ENCODE measurements at regions not wholly inside any gene's neighbourhood (a gene's known extent, or its start where the extent isn't known, plus 50 kb on each side); places are given as distances from the start of the nearest gene placed in this dataset.

DNA sequence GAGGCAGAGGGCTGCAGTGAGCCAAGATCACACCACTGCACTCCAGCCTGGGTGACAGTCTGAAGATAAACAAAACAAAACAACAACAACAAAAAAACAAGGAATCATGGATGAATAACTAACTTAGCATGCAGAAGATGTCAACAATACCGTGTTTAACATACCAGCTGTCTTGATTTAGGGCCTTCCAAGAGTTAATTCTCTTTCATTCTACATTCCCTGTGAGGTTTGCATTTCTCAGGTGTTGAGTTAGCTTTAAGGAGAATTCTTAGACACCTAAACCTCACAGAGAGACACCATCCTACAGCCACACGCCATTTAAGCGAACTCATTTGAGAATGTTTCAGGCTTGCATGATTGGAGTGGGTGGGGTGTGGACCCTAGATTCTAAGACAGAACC is 363.1 kb upstream of the RUNX1 start:
- dilution Hi-C loops (cut with MboI; ENCODE audit: extremely low pct_ligation_motif_present, low sequenced_read_pairs) (no loop called here), intact Hi-C loops (cut with micrococcal nuclease) (no loop called here)
- BruUV-seq (replicated peaks), result no TSS peak
- Histone ChIP-seq H4K20me1 (replicated peaks; ENCODE audit: control insufficient read depth, extremely low read depth, insufficient read depth, low read length) (no peaks in the 10 kb centered on the region), H3K9me1 (replicated peaks; ENCODE audit: control insufficient read depth, extremely low read depth, insufficient read depth, low read length) (no peaks in the 10 kb centered on the region), H3K27ac (ENCODE audit: insufficient read depth, low read depth, low read length) (no peak overlapping the region), H3K36me3 (ENCODE audit: control insufficient read depth in 2 of 2, extremely low read depth in 1 of 2, insufficient read depth in 2 of 2, low read length in 2 of 2) (no peaks in the 10 kb centered on the region), H3K4me1 (ENCODE audit: control insufficient read depth, extremely low read depth, insufficient read depth, low read length) (no peaks in the 10 kb centered on the region), H2AFZ (ENCODE audit: low read depth, low read length) (no peak overlapping the region), H3K79me2 (ENCODE audit: control insufficient read depth, insufficient read depth, low read length) (no peaks in the 10 kb centered on the region), H3K4me3 (replicated peaks in 1 of 3; ENCODE audit: insufficient read depth in 1 of 3, low read depth in 1 of 3, low read length in 3 of 3) (no peak overlapping the region), H3K9me3 (replicated peaks; ENCODE audit: control insufficient read depth, insufficient read depth, low read length) (no peaks in the 10 kb centered on the region), H3K4me2 (ENCODE audit: insufficient read depth, low read length) (no peak overlapping the region), H3K9ac (replicated peaks; ENCODE audit: extremely low read depth, insufficient read depth, low read length) (no peak overlapping the region), H3K27me3 (ENCODE audit: control insufficient read depth in 2 of 2, insufficient read depth in 2 of 2, low read length in 2 of 2) (peaks cover 8 to 16% of the 10 kb centered on the region in 2 experiments)
- FAIRE-seq (no peak), DNase-seq (ENCODE audit: low read depth, low spot score) (no peak)
- ChIA-PET CTCF (interaction anchor here (1.0 to 1.2 kb wide), 2 partner anchors 365 to 667 kb away, joined by 3 read pairs; no protein-coding TSS in a partner anchor), POLR2A (no interaction called here)
- TF ChIP-seq, protein P1, sequence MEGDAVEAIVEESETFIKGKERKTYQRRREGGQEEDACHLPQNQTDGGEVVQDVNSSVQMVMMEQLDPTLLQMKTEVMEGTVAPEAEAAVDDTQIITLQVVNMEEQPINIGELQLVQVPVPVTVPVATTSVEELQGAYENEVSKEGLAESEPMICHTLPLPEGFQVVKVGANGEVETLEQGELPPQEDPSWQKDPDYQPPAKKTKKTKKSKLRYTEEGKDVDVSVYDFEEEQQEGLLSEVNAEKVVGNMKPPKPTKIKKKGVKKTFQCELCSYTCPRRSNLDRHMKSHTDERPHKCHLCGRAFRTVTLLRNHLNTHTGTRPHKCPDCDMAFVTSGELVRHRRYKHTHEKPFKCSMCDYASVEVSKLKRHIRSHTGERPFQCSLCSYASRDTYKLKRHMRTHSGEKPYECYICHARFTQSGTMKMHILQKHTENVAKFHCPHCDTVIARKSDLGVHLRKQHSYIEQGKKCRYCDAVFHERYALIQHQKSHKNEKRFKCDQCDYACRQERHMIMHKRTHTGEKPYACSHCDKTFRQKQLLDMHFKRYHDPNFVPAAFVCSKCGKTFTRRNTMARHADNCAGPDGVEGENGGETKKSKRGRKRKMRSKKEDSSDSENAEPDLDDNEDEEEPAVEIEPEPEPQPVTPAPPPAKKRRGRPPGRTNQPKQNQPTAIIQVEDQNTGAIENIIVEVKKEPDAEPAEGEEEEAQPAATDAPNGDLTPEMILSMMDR (IDR thresholded peaks at IDR 0.05; ENCODE audit: extremely low read depth in 1 of 2, insufficient read depth in 1 of 2, low read depth in 1 of 2, low read length in 2 of 2), result no peak
- TF ChIP-seq EZH2 (IDR thresholded peaks at IDR 0.05; ENCODE audit: borderline replicate concordance, low read depth, low read length, severe bottlenecking), result no peak
- TF ChIP-seq, protein P2, sequence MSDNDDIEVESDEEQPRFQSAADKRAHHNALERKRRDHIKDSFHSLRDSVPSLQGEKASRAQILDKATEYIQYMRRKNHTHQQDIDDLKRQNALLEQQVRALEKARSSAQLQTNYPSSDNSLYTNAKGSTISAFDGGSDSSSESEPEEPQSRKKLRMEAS (IDR thresholded peaks at IDR 0.05; ENCODE audit: insufficient read depth, insufficient read length), result no peak
- no peak for TF ChIP-seq MYC (IDR thresholded peaks at IDR 0.05; ENCODE audit: low read depth, low read length)
- TF ChIP-seq GATA2 (IDR thresholded peaks at IDR 0.05; ENCODE audit: insufficient read depth, insufficient read length, low read depth, low read length), result no peak
- no peak for TF ChIP-seq JUN (IDR thresholded peaks at IDR 0.05; ENCODE audit: borderline replicate concordance, insufficient read depth, insufficient read length, low read depth)
- TF ChIP-seq FOS (IDR thresholded peaks at IDR 0.05; ENCODE audit: borderline replicate concordance, insufficient read depth, low read length), result no peak
- no peak for TF ChIP-seq POLR2A (IDR thresholded peaks at IDR 0.05; ENCODE audit: low read depth, low read length)
- no peak for TF ChIP-seq POLR2AphosphoS5 (IDR thresholded peaks at IDR 0.05; ENCODE audit: insufficient read depth, low read depth, low read length)

Data from endothelial cell of umbilical vein (primary cell).